ENCODE measurements at regions not wholly inside any gene's neighbourhood (a gene's known extent, or its start where the extent isn't known, plus 50 kb on each side); places are given as distances from the start of the nearest gene placed in this dataset.

GRCh38 chr3:34178415-34178814 lies 380.0 kb downstream of the PDCD6IP start:
- DNase-seq (ENCODE audit: low read depth in 4 of 4, low spot score in 1 of 4), result no peak

GRCh38 chr3:34179716-34180115 lies 381.3 kb downstream of the PDCD6IP start:
- no peak for DNase-seq (ENCODE audit: low read depth in 4 of 4, low spot score in 1 of 4)

- no peak for DNase-seq (ENCODE audit: low read depth in 4 of 4, low spot score in 1 of 4)
These were observed 382.1 kb downstream of the PDCD6IP start for GRCh38 chr3:34180532-34180931.

- no peak for DNase-seq (ENCODE audit: low read depth in 4 of 4, low spot score in 1 of 4)
These were observed 384.7 kb downstream of the PDCD6IP start for GRCh38 chr3:34183114-34183513.

- DNase-seq (ENCODE audit: low read depth in 4 of 4, low spot score in 1 of 4), result no peak
These were observed 385.3 kb downstream of the PDCD6IP start for GRCh38 chr3:34183611-34184340.

- no peak for DNase-seq (ENCODE audit: low read depth in 4 of 4, low spot score in 1 of 4)
These were observed 386.9 kb downstream of the PDCD6IP start for GRCh38 chr3:34185301-34185700.

- no peak for DNase-seq (ENCODE audit: low read depth in 4 of 4, low spot score in 1 of 4)
These were observed 390.7 kb downstream of the PDCD6IP start for GRCh38 chr3:34189133-34189532.

GRCh38 chr3:34196914-34197313 lies 398.5 kb downstream of the PDCD6IP start:
- no peak for DNase-seq (ENCODE audit: low read depth in 4 of 4, low spot score in 1 of 4)

GRCh38 chr3:34198309-34198708 lies 399.9 kb downstream of the PDCD6IP start:
- DNase-seq (ENCODE audit: low read depth in 4 of 4, low spot score in 1 of 4), result no peak

GRCh38 chr3:34200576-34200975 lies 402.1 kb downstream of the PDCD6IP start:
- DNase-seq (ENCODE audit: low read depth in 4 of 4, low spot score in 1 of 4), result no peak

GRCh38 chr3:34202975-34203374 lies 404.5 kb downstream of the PDCD6IP start:
- no peak for DNase-seq (ENCODE audit: low read depth in 4 of 4, low spot score in 1 of 4)

GRCh38 chr3:34203386-34203785 lies 405.0 kb downstream of the PDCD6IP start:
- no peak for DNase-seq (ENCODE audit: low read depth in 4 of 4, low spot score in 1 of 4)

- no peak for DNase-seq (ENCODE audit: low read depth in 4 of 4, low spot score in 1 of 4)
These were observed 408.6 kb downstream of the PDCD6IP start for GRCh38 chr3:34207002-34207401.

GRCh38 chr3:34207806-34208205 lies 409.4 kb downstream of the PDCD6IP start:
- no peak for DNase-seq (ENCODE audit: low read depth in 4 of 4, low spot score in 1 of 4)

- no peak for DNase-seq (ENCODE audit: low read depth in 4 of 4, low spot score in 1 of 4)
These were observed 413.7 kb downstream of the PDCD6IP start for GRCh38 chr3:34212175-34212574.

GRCh38 chr3:34212656-34213055 lies 414.2 kb downstream of the PDCD6IP start:
- DNase-seq (ENCODE audit: low read depth in 4 of 4, low spot score in 1 of 4), result no peak

GRCh38 chr3:34213478-34213877 lies 415.0 kb downstream of the PDCD6IP start:
- DNase-seq (ENCODE audit: low read depth in 4 of 4, low spot score in 1 of 4), result no peak

GRCh38 chr3:34216711-34217335 lies 418.4 kb downstream of the PDCD6IP start:
- no peak for DNase-seq (ENCODE audit: low read depth in 4 of 4, low spot score in 1 of 4)

- no peak for DNase-seq (ENCODE audit: low read depth in 4 of 4, low spot score in 1 of 4)
These were observed 420.4 kb downstream of the PDCD6IP start for GRCh38 chr3:34218706-34219385.

- DNase-seq (ENCODE audit: low read depth in 4 of 4, low spot score in 1 of 4), result no peak
These were observed 421.1 kb downstream of the PDCD6IP start for GRCh38 chr3:34219556-34219955.

GRCh38 chr3:34225821-34226366 lies 427.5 kb downstream of the PDCD6IP start:
- DNase-seq (ENCODE audit: low read depth in 4 of 4, low spot score in 1 of 4), result no peak

- no peak for DNase-seq (ENCODE audit: low read depth in 4 of 4, low spot score in 1 of 4)
These were observed 431.4 kb downstream of the PDCD6IP start for GRCh38 chr3:34229876-34230275.
